K562 (cell line): ENCODE measurements at regions not wholly inside any gene's neighbourhood (a gene's known extent, or its start where the extent isn't known, plus 50 kb on each side); places are given as distances from the start of the nearest gene placed in this dataset.

Experiments used
- ATAC-seq: fragments of 200-7000 bp; cut with Tn5 transposase; 3 replicates; pipeline ENCODE4 v1.9.1; 2020; ENCODE audit warnings: moderate library complexity
- BruUV-seq: library from RNA; stranded (reverse); fragments of 400-500 nt; replicated peaks from 2 replicates; lab custom pipeline; 2021; lab: Mats Ljungman, UMichigan
- CTCF ChIA-PET: fragments of 300-600 bp; formaldehyde crosslinking; extraction: SDS; loops from one replicate; lab custom pipeline; 2021; ENCODE audit warnings: low intra/inter-chr PET ratio; lab: Yijun Ruan, JAX
- POLR2A ChIA-PET: fragments of 300-600, 350-650 bp; sonication (Branson Sonifier 250); formaldehyde crosslinking; extraction: SDS; loops from one replicate; lab custom pipeline; 2021; ENCODE audit warnings: antibody characterized with exemption, inconsistent platforms; lab: Yijun Ruan, JAX
- DNase-seq, 4 experiments: peaks; one replicate each; pipeline versions ENCODE4 v3.0.0 to v3.0.0-alpha.2; 2011 to 2018; ENCODE audit warnings: low spot score in 3 of 4, mixed read lengths in 3 of 4; ENCODE audit errors: extremely low read depth in 1 of 4
- FAIRE-seq: peaks from 2 replicates; lab custom pipeline; 2011; peaks lifted over from hg19 to GRCh38; lab: Jason Lieb, UNC
- H2AFZ ChIP-seq: 2 replicates; pipeline ENCODE4 v1.6.0; 2011; ENCODE audit warnings: low read depth, low read length, control low read depth, inconsistent platforms
- H3K27ac ChIP-seq: fragments of 200-600 bp; 3 replicates; pipeline ENCODE4 v1.8.0; 2011; ENCODE audit warnings: low read depth, mild to moderate bottlenecking, control low read depth, inconsistent platforms, low read length, moderate library complexity, mixed read lengths; ENCODE audit errors: extremely low read depth
- H3K27me3 ChIP-seq, 2 experiments: fragments of 300-600 bp in 1 of 2; 2 replicates in 1 of 2; 3 replicates in 1 of 2; pipeline versions ENCODE4 v1.6.0 to v1.8.0; 2011; ENCODE audit warnings: inconsistent platforms in 2 of 2, low read length in 2 of 2, mild to moderate bottlenecking in 1 of 2, mixed read lengths in 1 of 2, moderate library complexity in 1 of 2; ENCODE audit not compliant: control insufficient read depth in 2 of 2, insufficient read depth in 2 of 2
- H3K36me3 ChIP-seq: fragments of 300-600 bp; 3 replicates; pipeline ENCODE4 v1.8.0; 2011; ENCODE audit warnings: mild to moderate bottlenecking, low read length, inconsistent platforms; ENCODE audit not compliant: control insufficient read depth, insufficient read depth
- H3K4me1 ChIP-seq, 2 experiments: fragments of 200-600 bp in 1 of 2; replicated peaks in 1 of 2; 2 replicates in 1 of 2; 3 replicates in 1 of 2; pipeline versions ENCODE4 v1.5.1 to v1.8.0; 2011; ENCODE audit warnings: inconsistent platforms in 2 of 2, low read length in 2 of 2, mild to moderate bottlenecking in 1 of 2, mixed read lengths in 1 of 2, moderate library complexity in 1 of 2; ENCODE audit not compliant: control insufficient read depth in 2 of 2, insufficient read depth in 2 of 2
- H3K4me2 ChIP-seq: 2 replicates; pipeline ENCODE4 v1.6.1; 2011; ENCODE audit warnings: low read length, control low read depth, inconsistent platforms, mixed read lengths; ENCODE audit not compliant: insufficient read depth
- H3K4me3 ChIP-seq: fragments of 200-600 bp; sonication (generic), shearing (Covaris generic); 2 replicates; pipeline ENCODE4 v1.5.1; 2016; ENCODE audit warnings: control low read depth, inconsistent platforms
- H3K79me2 ChIP-seq: fragments of 200-600 bp; 3 replicates; pipeline ENCODE4 v1.8.0; 2011; ENCODE audit warnings: low read length, inconsistent platforms; ENCODE audit not compliant: control insufficient read depth, insufficient read depth
- H3K9ac ChIP-seq, 2 experiments: 2 replicates each; pipeline versions ENCODE4 v1.6.0 to v1.6.1; 2011; ENCODE audit warnings: low read depth in 2 of 2, low read length in 2 of 2, control low read depth in 1 of 2, inconsistent platforms in 1 of 2, mild to moderate bottlenecking in 1 of 2, mixed read lengths in 1 of 2; ENCODE audit not compliant: insufficient read depth in 1 of 2
- H3K9me1 ChIP-seq: one replicate; pipeline ENCODE4 v1.6.0; 2011; ENCODE audit warnings: inconsistent platforms, mild to moderate bottlenecking, low read length, moderate library complexity; ENCODE audit not compliant: control insufficient read depth, insufficient read depth
- H3K9me3 ChIP-seq: replicated peaks from 2 replicates; pipeline ENCODE4 v1.5.1; 2011; ENCODE audit warnings: low read depth, low read length, inconsistent platforms; ENCODE audit not compliant: control insufficient read depth, insufficient read depth
- H4K20me1 ChIP-seq: replicated peaks from 2 replicates; pipeline ENCODE4 v1.6.1; 2011; ENCODE audit warnings: low read length, inconsistent platforms, mixed read lengths; ENCODE audit not compliant: control insufficient read depth, insufficient read depth
- CBFB ChIP-seq: sonication (generic); formaldehyde crosslinking; IDR thresholded peaks from 2 replicates; pipeline ENCODE4 v1.4.0; 2020; ENCODE audit warnings: mild to moderate bottlenecking, missing genetic modification reagents
- CEBPZ ChIP-seq: fragments of 150-350 bp; IDR thresholded peaks from 2 replicates; pipeline ENCODE4 v1.6.1; 2014; ENCODE audit warnings: low read depth, mild to moderate bottlenecking, low read length, borderline replicate concordance
- HNRNPL ChIP-seq: fragments of 200-400 bp; formaldehyde crosslinking; IDR thresholded peaks from 2 replicates; pipeline ENCODE4 v1.6.1; 2017; ENCODE audit warnings: low read depth, mild to moderate bottlenecking, low read length
- KLF13 ChIP-seq: fragments of 450-650 bp; IDR thresholded peaks from 2 replicates; pipeline ENCODE4 v1.6.1; 2016; ENCODE audit warnings: missing genetic modification characterization, low read depth, mild to moderate bottlenecking, missing compliant biosample characterization, moderate library complexity, borderline replicate concordance
- PATZ1 ChIP-seq: fragments of 250-450 bp; sonication (Bioruptor Pico); IDR thresholded peaks from 2 replicates; pipeline ENCODE4 v1.5.0; 2020; ENCODE audit warnings: mild to moderate bottlenecking, borderline replicate concordance
- PRMT5 ChIP-seq: sonication (generic); formaldehyde crosslinking; IDR thresholded peaks from 2 replicates; pipeline ENCODE4 v1.5.0; 2020; ENCODE audit warnings: missing genetic modification reagents
- RERE ChIP-seq: sonication (generic); formaldehyde crosslinking; IDR thresholded peaks from 2 replicates; pipeline ENCODE4 v1.8.0; 2023; ENCODE audit warnings: missing genetic modification reagents, mild to moderate bottlenecking, borderline replicate concordance
- ZNF175 ChIP-seq: fragments of 200-800 bp; sonication (Bioruptor generic); IDR thresholded peaks from 2 replicates; pipeline ENCODE4 v1.6.1; 2016; ENCODE audit warnings: low read depth, mild to moderate bottlenecking, missing genetic modification characterization, missing compliant biosample characterization
- ZNF41 ChIP-seq: fragments of 250-450 bp; sonication (Bioruptor Pico); conservative IDR thresholded peaks from 2 replicates; pipeline ENCODE4 v1.4.0; 2020; ENCODE audit warnings: mild to moderate bottlenecking
- WGBS: fragments of 100-300 bp; shearing (Covaris generic); methylation state at CpG from one replicate; pipeline ENCODE4 v1.1.6; 2016; ENCODE audit warnings: low coverage, mixed read lengths; ENCODE audit not compliant: insufficient coverage; ENCODE audit errors: missing lambda C conversion rate; 5-methylcytosine and 5-hydroxymethylcytosine counted together
- in situ Hi-C: fragments of 300-500 bp; cut with MboI; formaldehyde crosslinking; loops from 4 replicates; pipeline ENCODE4 v1.15.0; 2018; ENCODE audit warnings: inconsistent platforms, mixed read lengths
- intact Hi-C: fragments of 100-400 bp; cut with micrococcal nuclease; formaldehyde crosslinking; loops from 2 replicates; pipeline ENCODE4 v1.14.2; 2022

GRCh38 chr10:57224811-57225210 is 863.8 kb upstream of the ZWINT start (continued):
- TF ChIP-seq CEBPZ = no peak
- no peak for TF ChIP-seq ZNF41 (CRISPR knock-in tag)
- no peak for TF ChIP-seq CBFB (CRISPR knock-in tag)
- no peak for TF ChIP-seq PATZ1 (CRISPR knock-in tag)
- no peak for TF ChIP-seq ZNF175 (CRISPR knock-in tag)

GRCh38 chr10:57222603-57223002 is 861.5 kb upstream of the ZWINT start:
- no peaks in the 10 kb centered on the region for H3K4me1 ChIP-seq
- BruUV-seq = no TSS peak
- 0% methylated on average over 2 of the region's 2 CpGs for WGBS
- TF ChIP-seq PRMT5 (CRISPR knock-in tag) (no peak), KLF13 (tag) (no peak), HNRNPL (no peak), RERE (CRISPR knock-in tag) (no peak)

More at GRCh38 chr10:57222603-57223002, 861.5 kb upstream of the ZWINT start:
- ChIA-PET POLR2A (no interaction called here), CTCF (interaction anchor here (0.5 kb wide), 1 partner anchor 43 kb away, joined by 4 read pairs; no protein-coding TSS in a partner anchor)
- no peaks in the 10 kb centered on the region for H3K36me3 ChIP-seq
- no peaks in the 10 kb centered on the region; the same call in 1 of the 2 replicates for H3K9me3 ChIP-seq
- no peaks in the 10 kb centered on the region for H3K79me2 ChIP-seq
- no peak overlapping the region for H3K9ac ChIP-seq
- in situ Hi-C loops (no loop called here), intact Hi-C loops (no loop called here)
- no peaks in the 10 kb centered on the region for H3K27me3 ChIP-seq
- no peak overlapping the region for H3K4me2 ChIP-seq
- no peak for FAIRE-seq
- no peak overlapping the region for H3K27ac ChIP-seq
- ATAC-seq = no peak
- no peaks in the 10 kb centered on the region for H3K9me1 ChIP-seq
- DNase-seq = no peak
- H4K20me1 ChIP-seq = no peaks in the 10 kb centered on the region
- no peak overlapping the region for H2AFZ ChIP-seq
- H3K4me3 ChIP-seq = no peak overlapping the region
